Lung (tissue), 11 donors: ENCODE measurements at regions not wholly inside any gene's neighbourhood (a gene's known extent, or its start where the extent isn't known, plus 50 kb on each side); places are given as distances from the start of the nearest gene placed in this dataset.

Source experiments
- ATAC-seq: fragments of 200-7000 bp; cut with Tn5 transposase; one replicate; pipeline ENCODE4 v1.9.1; 2020; ENCODE audit warnings: moderate number of reproducible peaks; ENCODE audit not compliant: insufficient read depth, low FRiP score
- DNase-seq, 3 donors: peaks; one replicate each; pipeline ENCODE4 v3.0.0-alpha.2; 2013 to 2017
- H3K27ac ChIP-seq, 2 donors: one replicate each; pipeline ENCODE4 v1.5.1; 2013; ENCODE audit warnings: mild to moderate bottlenecking in 2 of 2, moderate library complexity in 2 of 2, control low read depth in 1 of 2, inconsistent platforms in 1 of 2, low read depth in 1 of 2, low read length in 1 of 2
- H3K27me3 ChIP-seq, 3 donors: one replicate each; pipeline ENCODE4 v1.5.1; 2013; ENCODE audit warnings: low read length in 2 of 3; ENCODE audit not compliant: control insufficient read depth in 3 of 3, insufficient read depth in 3 of 3
- H3K36me3 ChIP-seq, 4 donors: one replicate each; pipeline ENCODE4 v1.5.1; 2013; ENCODE audit warnings: low read length in 4 of 4, mild to moderate bottlenecking in 1 of 4, moderate library complexity in 1 of 4; ENCODE audit not compliant: control insufficient read depth in 4 of 4, insufficient read depth in 4 of 4
- H3K4me1 ChIP-seq, 5 donors: one replicate each; pipeline ENCODE4 v1.5.1; 2013; ENCODE audit warnings: low read length in 5 of 5, mild to moderate bottlenecking in 2 of 5, moderate library complexity in 1 of 5; ENCODE audit not compliant: control insufficient read depth in 5 of 5, insufficient read depth in 5 of 5
- H3K4me3 ChIP-seq: one replicate; pipeline ENCODE4 v1.5.1; 2013; ENCODE audit warnings: mild to moderate bottlenecking, control low read depth, moderate library complexity
- H3K9ac ChIP-seq, 2 donors: one replicate each; pipeline ENCODE4 v1.5.1; 2013; ENCODE audit warnings: low read length in 2 of 2, control low read depth in 1 of 2; ENCODE audit not compliant: insufficient read depth in 1 of 2
- H3K9me3 ChIP-seq, 4 donors: one replicate each; pipeline ENCODE4 v1.5.1; 2013; ENCODE audit warnings: low read length in 3 of 4, mild to moderate bottlenecking in 1 of 4, moderate library complexity in 1 of 4; ENCODE audit not compliant: control insufficient read depth in 4 of 4, insufficient read depth in 3 of 4
- WGBS, 2 donors: extraction: QIAGEN DNeasy Blood & Tissue Kit; methylation state at CpG; one replicate each; pipeline ENCODE4 v1.1.7; 2013; 5-methylcytosine and 5-hydroxymethylcytosine counted together
- TF ChIP-seq, protein P1 (sequence below): IDR thresholded peaks from 2 replicates; pipeline ENCODE4 v1.5.1; 2012; ENCODE audit warnings: mild to moderate bottlenecking; ENCODE audit errors: control extremely low read depth, extremely low read depth
- donor health status: control.
- donor health status: control.
- donor health status: Bipolar disorder and iron deficiency.
- donor health status: healthy.
- donor health status: DM: yes; HTN: yes; CAD: no.

GRCh38 chr6:139825935-139826374 lies 451.5 kb upstream of the CITED2 start:
- Histone ChIP-seq H3K4me1 (peaks cover 0 to 3% (median 0%) of the 10 kb centered on the region in 5 donors), H3K36me3 (no peaks in the 10 kb centered on the region), H3K27ac (no peak overlapping the region), H3K9me3 (no peaks in the 10 kb centered on the region), H3K27me3 (no peaks in the 10 kb centered on the region), H3K4me3 (no peak overlapping the region), H3K9ac (no peak overlapping the region)
- DNase-seq (no peak), ATAC-seq (no peak)
- TF ChIP-seq, protein P1, sequence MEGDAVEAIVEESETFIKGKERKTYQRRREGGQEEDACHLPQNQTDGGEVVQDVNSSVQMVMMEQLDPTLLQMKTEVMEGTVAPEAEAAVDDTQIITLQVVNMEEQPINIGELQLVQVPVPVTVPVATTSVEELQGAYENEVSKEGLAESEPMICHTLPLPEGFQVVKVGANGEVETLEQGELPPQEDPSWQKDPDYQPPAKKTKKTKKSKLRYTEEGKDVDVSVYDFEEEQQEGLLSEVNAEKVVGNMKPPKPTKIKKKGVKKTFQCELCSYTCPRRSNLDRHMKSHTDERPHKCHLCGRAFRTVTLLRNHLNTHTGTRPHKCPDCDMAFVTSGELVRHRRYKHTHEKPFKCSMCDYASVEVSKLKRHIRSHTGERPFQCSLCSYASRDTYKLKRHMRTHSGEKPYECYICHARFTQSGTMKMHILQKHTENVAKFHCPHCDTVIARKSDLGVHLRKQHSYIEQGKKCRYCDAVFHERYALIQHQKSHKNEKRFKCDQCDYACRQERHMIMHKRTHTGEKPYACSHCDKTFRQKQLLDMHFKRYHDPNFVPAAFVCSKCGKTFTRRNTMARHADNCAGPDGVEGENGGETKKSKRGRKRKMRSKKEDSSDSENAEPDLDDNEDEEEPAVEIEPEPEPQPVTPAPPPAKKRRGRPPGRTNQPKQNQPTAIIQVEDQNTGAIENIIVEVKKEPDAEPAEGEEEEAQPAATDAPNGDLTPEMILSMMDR: no peak
- 94 to 95% methylated on average over 5 of the region's 5 CpGs for WGBS, 2 donors

GRCh38 chr6:139824864-139825263 lies 450.4 kb upstream of the CITED2 start:
- TF ChIP-seq, protein P1: no peak

DNA sequence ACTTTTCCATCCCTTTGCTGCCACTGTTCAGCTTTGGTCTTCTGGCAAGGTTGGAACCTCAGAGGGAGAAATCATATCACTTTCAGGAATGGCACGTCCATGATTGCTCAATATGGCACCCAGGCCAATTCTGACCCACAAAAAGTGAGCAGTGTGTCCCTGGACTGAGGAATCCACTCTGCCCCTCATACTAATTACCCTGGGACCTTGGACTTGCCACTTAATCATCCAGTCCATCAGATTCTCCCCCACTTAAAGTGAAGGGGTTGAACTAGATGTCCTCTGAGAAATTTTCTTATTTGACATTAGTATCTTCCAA lies 449.3 kb upstream of the CITED2 start:
- Histone ChIP-seq H3K9ac (no peak overlapping the region), H3K4me3 (no peak overlapping the region), H3K4me1 (peaks cover 0 to 3% (median 0%) of the 10 kb centered on the region in 5 donors), H3K27ac (no peak overlapping the region), H3K9me3 (no peaks in the 10 kb centered on the region), H3K36me3 (no peaks in the 10 kb centered on the region), H3K27me3 (no peaks in the 10 kb centered on the region)
- no peak for DNase-seq
- 67 to 75% methylated on average over 1 of the region's 1 CpG for WGBS, 2 donors
- ATAC-seq: no peak
- TF ChIP-seq, protein P1: no peak

More at GRCh38 chr6:139824864-139825263, 450.4 kb upstream of the CITED2 start:
- Histone ChIP-seq H3K27ac (no peak overlapping the region), H3K4me1 (peaks cover 0 to 3% (median 0%) of the 10 kb centered on the region in 5 donors), H3K4me3 (no peak overlapping the region), H3K27me3 (no peaks in the 10 kb centered on the region), H3K9me3 (no peaks in the 10 kb centered on the region), H3K9ac (no peak overlapping the region), H3K36me3 (no peaks in the 10 kb centered on the region)
- DNase-seq (no peak), ATAC-seq (no peak)
- WGBS, 2 donors: 95 to 97% methylated on average over 2 of the region's 2 CpGs

DNA sequence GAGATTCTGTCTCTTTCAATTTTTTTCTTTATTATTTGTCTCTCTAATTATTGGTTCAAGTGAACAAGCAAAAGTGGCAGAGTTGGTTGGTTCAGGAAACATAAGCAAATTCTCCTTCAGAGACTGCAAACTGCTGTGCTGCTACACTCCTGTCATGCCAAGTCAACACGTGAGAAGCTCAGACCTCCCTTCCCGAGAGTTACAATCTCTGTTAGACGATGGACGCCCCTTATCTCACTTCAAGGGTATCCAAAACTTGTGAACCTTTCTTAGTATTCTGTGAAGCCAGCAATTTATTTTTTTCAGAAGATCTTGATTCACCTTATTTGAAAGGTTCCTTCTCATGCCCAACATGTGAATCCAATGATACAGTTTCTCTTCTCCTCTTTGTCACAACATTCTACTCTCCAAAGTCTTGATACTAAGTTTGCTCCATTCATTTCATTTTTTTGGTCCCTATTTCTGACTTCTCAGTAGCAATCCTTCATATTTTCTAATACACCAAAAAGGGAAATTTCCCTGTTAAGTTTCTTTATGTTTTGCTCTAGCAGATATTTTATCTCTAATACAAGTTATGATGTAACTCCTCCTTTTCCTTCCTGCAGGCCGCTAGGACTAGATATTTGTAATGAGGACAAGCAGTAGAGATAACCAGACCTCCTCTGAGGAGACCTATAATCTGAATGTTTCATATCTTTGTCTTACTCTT lies 448.8 kb upstream of the CITED2 start:
- Histone ChIP-seq H3K27ac (no peak overlapping the region), H3K4me1 (peaks cover 0 to 3% (median 0%) of the 10 kb centered on the region in 5 donors), H3K9ac (no peak overlapping the region), H3K36me3 (no peaks in the 10 kb centered on the region), H3K27me3 (no peaks in the 10 kb centered on the region), H3K9me3 (no peaks in the 10 kb centered on the region), H3K4me3 (no peak overlapping the region)
- 69 to 82% methylated on average over 5 of the region's 5 CpGs for WGBS, 2 donors
- ATAC-seq: no peak
- no peak for DNase-seq
- TF ChIP-seq, protein P1: no peak
